M059J (cell line): ENCODE measurements at regions not wholly inside any gene's neighbourhood (a gene's known extent, or its start where the extent isn't known, plus 50 kb on each side); places are given as distances from the start of the nearest gene placed in this dataset.

ENCODE experiments used
- DNase-seq: peaks from one replicate; pipeline ENCODE4 v3.0.0-alpha.2; 2012; ENCODE audit warnings: low read depth

DNA sequence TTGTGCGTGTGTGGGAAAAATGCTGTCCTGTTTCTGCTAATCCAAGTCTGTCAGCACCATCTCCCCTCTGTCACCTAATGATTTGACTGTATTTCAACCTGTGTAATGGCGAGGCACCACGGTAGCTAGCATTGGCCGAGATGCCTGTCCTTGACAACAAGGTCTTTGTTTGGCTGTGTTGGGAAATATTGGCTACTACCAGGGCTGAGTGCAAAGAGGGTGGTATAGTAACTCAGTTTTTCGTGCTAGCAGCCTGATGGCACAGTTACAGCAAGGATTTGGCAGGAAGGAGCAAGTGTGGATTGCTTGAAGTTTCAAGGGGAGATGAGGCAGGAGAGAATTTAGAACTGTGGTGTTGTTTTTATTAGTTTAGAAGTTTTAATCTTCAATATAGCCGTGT is 440.3 kb upstream of the RGS6 start:
- DNase-seq: no peak

DNA sequence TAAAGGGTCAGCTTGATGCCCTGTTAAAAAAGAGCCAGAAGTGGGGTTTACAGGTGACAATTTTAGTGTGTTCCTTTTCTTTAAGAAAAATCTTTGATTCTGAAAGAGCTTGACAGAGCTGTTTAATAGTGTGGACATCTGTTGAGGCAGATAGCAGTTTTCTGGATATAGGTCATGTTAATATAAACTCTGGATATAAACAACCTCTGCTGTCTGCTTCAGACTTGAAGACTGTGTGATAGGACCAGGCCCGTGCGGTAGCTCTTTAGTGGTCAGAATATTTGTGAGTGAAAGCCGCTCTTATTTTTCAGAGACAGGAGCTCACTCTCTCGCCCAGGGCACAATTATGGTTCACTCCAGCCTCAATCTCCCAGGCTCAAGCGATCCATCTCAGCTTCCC is 439.9 kb upstream of the RGS6 start:
- DNase-seq: no peak

DNA sequence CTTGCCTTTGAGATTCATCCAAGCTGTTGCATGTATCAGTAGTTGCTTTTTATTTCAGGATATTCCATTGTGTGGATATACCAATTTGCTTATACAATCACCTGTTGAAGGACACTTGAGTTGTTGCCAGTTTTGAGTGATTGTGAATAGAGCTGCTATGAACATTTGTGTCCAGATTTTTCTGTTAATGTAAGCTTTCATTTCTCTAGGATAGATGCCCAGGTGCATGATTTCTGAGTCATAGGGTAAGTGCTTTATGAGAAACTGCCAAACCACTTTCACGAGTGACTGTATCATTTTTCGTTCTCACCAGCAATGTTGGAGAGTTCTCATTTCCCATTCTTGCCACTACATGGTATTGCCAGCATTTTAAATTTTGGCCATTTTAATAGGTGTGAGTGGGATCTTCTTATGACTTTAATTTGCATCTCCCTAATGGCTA is 434.6 kb upstream of the RGS6 start:
- peak; percentile 73 for DNase-seq

DNA sequence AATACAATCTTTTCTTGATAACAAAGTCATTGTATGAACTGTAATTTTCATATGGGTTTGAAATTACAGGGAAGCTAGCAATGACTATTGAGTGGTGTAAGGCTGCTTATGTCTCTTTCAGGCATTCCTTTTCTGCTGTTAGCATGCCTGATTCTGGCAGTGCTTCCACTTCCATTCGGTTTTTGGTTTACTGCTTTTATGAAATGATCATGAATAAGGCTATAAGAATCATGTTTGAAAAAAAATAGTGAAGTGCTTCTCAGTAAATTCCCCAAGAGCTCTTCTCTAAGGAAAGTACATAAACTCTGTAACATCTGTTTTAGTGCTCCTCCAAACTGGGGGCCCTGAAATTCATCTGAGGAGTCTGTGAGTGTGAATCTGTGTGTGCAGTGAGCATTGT is 434.0 kb upstream of the RGS6 start:
- no peak for DNase-seq

DNA sequence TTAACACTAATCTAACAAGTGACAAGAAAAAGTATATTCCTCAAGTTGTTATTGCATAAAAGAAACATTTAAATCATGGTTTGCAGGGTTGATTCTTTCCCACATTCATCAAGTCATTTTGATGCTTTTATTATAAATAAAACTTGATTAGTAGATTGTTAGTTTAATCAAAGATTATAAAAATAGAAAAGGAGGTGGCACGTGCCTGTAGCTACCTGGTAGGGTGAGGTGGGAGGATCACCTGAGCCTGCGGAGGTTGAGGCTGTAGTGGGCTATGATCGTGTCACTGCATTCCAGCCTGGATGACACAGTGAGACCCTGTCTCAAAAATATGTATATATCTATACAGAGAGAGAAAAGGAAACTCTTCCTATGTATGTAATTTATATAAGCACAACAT is 433.2 kb upstream of the RGS6 start:
- no peak for DNase-seq

DNA sequence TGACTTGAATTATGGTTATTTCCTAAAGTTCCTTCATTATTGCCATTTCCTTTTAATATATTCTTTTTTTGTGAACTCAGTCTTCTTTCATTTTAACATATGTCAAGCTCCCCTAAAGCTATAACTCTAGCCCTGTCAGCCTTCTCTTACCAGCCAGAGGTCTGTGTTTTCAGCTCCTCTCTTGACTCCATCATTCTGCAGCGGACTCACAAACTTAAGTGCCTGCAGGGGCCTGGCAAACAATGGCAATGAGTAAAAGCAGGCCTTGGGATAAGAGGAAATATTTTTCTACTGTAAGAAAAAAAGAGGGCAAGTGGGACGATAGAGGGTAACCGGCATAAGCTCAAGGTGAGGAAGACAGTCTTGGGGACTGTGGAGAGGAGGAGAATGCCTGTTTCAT is 424.5 kb upstream of the RGS6 start:
- no peak for DNase-seq

DNA sequence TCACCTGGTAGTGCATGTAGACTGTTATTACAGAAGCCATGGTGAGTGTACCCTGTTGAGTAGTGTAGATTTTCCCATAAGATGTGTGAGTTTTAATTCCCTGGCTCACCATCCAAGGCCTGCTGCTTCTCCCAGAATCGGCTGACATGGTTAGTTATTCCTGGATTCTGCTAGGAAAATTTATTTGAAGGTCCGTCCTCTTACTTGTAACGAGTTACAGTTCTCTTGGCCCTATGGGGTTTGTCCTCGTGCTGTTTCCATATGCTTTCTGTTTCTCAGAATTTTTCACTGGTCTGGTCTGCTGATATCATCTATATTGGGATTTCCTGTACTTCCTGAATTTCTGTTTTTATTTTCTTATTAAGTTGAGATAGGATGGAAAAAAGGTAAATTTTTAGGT is 423.3 kb upstream of the RGS6 start:
- no peak for DNase-seq

DNA sequence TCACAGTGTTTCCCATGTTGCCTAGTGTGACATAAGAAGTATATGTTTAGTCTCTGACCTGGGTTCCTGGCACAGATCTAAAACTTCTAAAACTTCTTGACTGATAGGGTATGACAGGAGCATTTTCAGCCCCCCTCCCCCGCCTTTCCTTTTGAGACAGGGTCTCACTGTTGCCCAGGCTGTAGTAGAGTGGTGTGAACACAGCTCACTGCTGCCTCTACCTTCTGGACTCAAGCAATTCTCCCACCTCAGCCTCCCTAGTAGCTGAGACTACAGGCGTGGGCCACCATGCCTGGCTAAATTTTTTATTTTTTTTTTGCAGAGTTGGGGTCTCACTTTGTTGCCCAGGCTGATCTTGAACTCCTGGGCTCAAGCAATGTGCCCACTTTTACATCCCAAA is 421.1 kb upstream of the RGS6 start:
- DNase-seq: no peak

DNA sequence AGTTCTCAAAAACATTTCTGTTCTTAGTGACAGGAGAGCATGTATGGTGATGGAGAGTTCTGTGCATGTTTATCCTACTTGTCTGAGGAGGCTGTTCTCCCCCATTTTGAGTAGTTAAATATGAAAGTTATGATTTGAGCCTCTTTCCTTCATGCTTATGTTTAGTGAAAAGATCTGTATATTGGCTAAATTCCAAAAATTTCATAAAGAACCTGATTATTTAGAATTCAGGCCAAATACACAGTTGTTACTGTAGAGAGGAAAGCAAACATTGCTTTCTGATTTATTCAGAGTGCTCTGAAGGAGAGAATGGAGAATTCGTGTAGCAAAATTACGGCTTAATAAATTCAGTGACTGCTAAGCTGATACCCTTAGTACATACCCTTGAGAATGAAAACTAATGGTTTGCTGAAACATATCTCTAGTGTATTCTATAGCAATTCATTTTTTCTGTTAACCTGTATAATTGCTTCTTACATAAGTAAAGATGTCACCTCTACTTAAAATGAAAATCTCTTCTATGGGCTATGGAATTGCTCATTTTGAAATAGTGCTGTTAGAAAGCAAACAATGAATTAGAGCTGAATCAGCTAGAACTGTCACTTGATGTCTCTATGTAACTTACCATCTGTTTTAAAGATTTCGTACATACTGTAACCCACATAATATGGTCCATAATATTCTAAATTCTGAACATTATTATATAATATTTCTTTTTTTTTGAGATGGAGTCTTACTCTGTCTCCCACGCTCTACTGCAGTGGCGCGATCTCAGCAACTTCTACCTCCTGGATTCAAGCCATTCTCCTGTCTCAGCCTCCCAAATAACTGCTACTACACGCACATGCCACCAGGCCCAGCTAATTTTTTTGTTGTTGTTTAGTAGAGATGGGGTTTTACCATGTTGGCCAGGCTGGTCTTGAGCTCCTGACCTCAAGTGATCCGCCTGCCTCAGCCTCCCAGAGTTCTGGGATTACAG is 417.0 kb upstream of the RGS6 start:
- DNase-seq: no peak

DNA sequence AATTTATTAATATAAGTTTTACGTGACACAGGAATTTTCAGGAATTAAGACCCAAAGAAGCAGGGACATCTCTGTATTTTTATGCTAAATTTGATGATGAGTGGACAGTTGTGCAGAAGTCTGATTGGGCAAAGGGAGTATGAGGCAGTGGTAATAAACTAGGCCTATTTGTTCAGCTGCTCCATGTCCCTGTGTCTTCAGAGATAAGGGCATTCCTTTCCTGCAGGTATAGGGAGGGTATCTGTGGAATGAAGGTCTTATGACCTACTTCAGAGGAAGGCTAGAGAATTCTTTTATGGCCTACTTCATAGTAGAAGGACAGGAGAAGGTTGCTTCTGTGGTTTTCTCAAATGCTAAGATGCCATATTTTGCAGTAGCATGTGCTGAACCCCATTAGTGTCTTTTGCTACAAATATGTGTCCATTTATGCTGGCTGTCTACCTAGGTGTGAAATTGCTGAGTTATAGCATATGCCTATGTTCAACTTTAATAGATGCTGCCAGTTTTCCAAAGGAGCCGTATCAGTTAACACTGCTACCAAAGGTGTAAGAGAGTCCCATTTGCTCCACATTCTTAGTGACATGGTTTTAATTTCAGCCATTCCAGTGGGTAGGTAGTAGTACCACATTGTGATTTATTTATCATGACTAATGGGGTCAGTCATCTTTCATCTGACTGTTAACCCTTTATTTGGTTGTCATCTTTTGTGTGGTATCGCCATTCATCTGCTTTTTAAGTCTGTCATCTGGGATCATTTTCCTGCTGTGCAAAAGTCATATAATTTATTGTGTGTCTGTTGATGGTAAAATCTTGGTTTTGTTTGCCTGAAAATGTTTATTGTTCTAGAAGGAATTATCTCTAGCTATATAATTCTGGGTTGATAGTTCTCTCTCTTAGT is 410.7 kb upstream of the RGS6 start:
- DNase-seq: peak; percentile 60

DNA sequence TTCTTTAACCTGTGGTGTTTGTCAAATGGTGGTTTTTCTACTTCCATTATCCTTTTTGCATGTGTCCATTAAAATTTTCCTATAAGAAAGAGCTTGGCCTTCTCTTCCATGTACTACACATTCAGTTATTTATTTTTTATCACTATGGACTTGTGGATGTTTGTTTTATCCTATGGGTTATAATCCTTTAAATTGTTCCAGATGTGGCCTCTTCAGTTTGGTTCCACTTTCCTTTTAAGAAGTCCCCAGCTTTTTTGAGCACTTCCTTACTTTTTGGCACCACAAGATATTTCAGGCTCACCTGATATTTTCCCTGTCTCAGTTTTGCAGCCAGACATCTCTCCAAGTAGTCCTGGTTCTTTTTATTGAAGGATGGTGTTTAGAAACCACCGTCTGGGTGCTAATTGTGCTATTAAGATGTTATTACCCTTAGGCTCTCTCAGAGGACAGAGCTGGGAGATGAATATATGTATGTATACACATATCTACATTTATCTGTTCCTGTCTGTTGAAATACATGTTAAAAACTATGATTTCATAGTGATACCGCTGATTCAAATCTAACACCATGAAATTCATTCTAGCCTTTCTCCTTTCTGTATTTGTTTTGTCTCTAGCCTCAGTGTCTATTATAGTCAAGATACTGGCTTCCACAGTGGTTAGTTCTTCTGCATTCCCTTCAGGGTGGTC is 408.5 kb upstream of the RGS6 start:
- DNase-seq: no peak

DNA sequence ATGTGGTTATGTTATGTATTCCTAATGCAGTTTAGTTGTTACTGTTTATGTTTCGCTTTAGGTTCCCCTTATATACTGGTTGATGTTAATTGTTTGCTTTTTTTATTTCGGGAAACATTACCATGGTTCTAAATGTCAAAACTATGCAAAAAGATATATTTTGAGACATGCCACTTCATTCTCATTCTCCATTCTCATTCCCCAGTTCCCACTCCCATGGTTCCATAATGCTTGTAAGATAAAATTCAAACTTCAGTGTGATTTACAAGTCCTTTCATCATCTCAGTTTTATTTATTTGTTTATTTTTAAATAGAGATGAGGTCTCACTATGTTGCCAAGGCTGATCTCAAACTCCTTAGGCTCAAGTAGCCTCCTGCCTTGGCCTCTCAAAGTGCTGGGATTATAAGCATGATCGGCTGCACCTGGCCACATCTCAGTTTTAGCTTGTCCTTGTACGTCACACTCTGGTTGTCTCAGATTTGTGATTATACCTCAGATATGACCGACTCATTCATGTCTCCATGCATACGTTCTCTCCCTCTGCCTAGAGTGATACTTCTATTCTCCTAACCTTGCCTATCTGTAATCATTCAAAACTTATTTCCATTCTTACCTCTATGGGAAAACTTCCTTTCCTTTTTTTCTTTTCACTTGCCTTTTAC is 407.8 kb upstream of the RGS6 start:
- DNase-seq: no peak

DNA sequence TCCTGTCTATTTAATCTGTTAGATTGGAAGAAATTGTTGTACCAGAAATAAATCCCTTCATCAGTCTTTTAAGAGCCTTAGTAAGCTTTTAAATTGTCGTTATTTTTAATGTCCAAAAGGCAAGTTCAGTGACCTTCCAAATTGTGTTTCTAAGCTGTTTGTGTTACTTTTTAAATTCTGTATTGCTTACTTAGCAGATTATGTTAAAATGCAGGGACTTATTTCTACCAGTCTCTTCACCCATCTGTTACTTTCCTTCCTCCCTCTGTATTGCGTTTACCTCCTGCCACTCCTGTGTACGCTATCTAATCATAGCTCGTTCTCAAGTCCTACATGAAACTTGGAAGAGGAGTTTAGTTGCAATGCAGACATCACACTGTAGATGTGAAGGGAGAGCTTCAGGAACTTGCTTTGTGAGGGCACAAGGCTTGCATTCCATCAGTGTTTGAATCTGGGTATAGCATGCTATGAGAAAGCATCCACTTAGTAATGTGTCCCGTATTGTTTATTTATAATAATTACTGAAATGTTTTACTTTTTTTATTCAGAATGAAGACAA is 406.5 kb upstream of the RGS6 start:
- DNase-seq: no peak

DNA sequence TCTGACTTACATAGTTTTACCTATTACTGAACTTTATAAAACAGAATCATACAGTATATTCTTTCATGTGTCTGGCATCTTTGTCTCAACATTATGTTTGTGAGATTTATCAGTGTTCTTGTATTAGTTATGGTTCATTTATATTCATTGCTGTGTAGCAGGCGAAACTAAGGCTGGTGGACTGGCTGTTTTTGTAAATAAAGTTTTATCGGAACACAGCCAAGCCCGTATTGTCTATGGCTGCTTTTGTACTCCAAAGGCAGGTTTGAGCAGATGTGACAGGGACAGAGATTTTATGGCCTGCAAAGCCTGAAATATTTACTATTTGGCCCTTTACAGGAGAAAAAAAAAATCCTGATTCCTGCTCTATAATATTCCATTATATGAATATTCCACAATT is 405.8 kb upstream of the RGS6 start:
- no peak for DNase-seq

DNA sequence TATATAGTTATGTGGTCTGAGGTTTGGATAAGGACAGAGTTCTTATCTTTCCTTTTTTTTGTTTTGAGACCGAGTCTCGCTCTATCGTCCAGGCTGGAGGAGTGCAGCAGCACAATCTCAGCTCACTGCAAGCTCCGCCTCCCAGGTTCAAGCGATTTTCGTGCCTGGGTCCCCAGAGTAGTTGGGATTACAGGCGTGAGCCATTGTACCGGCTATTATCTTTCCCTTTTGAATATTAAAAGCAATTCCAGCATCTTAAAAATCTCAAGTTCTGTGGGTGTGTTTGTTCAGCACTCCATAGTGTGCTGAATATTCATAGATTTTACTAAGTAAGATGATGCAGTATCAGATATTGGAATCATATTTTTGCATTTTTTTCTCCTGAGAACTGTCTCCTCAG is 404.4 kb upstream of the RGS6 start:
- DNase-seq: no peak

DNA sequence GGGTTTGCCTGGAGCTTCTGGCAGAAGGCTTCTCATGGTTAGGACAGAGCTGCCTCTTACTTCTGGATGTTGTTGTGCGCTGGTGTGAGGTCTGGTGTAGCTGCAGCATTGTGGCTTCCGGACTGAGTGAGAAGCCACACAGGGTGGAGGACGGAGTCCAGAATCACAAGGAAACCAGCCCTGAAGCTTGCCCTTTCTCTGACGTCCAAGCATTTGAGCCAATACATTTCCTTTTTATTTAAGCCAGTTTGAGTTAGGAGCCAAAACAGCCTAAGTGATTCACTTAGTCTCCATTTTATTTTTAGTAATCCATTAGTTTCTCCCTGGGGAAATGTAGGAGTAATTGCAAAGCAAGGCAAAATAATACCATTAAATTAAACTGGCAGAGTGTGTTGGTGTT is 402.4 kb upstream of the RGS6 start:
- peak; percentile 53 for DNase-seq

DNA sequence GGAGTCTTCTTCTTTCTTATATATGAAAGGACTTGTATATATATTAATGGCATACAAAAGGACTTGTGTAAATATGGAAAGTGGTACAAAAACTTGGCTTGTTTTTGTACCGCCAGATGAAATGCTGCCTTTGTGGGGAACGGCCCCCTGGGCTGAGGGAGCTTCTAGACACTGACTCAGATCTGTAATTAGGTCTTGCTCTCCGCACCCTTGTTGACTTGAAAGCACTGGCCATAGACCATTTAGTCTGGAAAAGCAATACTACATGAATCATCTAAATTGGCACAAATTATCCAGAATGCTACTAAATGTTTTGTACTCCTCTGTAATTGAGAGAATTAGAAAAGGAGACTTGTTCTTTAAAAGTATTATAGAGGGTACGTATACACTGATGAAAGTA is 399.9 kb upstream of the RGS6 start:
- DNase-seq: peak; percentile 81

DNA sequence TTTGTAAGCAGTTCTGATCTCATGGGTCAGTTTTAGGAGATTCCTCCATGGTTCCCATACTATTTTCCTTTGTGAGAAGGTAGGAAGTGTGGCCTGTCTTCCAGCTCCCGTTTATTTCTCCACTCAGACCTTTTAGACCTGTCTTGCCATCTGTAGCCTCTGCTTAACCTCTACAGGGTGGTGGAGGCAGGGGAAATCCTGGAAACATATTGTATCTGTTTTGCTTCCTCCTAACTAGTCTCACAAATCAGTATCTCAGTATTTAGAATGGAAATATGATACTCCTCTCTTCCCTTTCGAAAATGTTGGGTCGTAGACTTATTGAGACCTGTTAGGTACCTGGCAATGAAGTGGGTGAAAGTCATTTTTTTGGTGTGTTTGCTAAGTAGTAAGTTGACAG is 399.4 kb upstream of the RGS6 start:
- DNase-seq: no peak

DNA sequence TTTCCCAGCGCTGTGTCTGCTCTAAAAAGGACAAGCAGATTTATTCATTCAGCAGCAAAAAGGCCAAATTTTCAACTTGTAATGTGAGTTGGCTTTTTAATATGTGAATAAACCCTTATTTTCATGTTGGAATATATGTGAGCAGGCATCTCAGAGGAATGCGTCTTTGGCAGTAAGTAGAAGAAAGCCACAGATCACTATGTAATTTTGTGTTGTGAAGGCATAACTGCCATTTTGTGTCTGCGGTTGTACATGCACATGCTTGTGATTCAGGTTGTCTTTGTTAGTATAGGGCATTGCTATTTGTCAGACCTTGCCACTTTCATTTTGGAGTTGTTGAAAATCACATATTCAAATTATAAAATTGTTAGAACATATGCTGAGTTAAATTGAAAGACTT is 398.8 kb upstream of the RGS6 start:
- peak; percentile 24 for DNase-seq

DNA sequence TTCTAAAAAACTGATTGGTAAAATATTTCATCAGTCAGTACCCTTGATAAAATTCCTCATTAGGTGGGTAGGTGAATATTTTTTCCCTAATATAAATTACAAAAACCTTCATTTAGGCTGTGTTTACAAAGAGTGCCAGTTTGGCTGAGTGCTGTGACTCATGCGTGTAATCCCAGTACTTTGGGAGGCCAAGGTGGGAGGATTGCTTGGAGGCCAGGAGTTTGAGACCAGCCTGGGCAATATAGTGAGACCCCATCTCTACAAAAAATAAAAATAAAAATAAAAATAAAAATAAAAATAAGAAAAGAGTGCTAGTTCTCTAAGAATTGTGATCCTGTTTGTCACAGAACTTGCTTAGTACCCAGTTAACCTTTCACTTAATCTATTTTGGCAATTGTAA is 398.4 kb upstream of the RGS6 start:
- no peak for DNase-seq

DNA sequence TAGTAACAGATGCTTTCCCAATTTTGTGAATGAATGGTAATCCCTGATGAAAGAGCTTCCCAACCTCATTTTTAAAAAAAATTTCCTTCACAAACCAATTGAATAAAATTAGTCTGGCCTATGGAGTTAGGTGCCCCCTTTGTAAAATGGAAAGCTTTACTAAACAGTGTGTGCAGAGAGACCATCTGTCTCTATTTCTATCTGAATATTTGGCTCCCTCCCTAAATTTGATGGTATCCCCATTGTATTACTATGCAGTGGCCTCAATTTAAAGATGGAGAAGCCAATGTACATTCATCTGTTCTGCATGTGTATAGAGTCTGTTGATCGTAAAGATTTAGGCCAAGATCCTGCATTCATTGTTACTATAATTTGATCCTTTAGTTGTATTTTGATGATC is 397.7 kb upstream of the RGS6 start:
- no peak for DNase-seq
